Kidney (tissue), 13 donors: ENCODE measurements at regions not wholly inside any gene's neighbourhood (a gene's known extent, or its start where the extent isn't known, plus 50 kb on each side); places are given as distances from the start of the nearest gene placed in this dataset.

Source experiments
- DNase-seq, 5 donors: peaks; one replicate each; pipeline ENCODE4 v3.0.0-alpha.2; 2013 to 2020
- FAIRE-seq: peaks from 2 replicates; lab custom pipeline; 2012; peaks lifted over from hg19 to GRCh38; lab: Jason Lieb, UNC
- H3K27ac ChIP-seq, 2 donors: one replicate each; pipeline ENCODE4 v1.7.0; 2013; ENCODE audit warnings: low read depth in 2 of 2, low read length in 2 of 2, inconsistent platforms in 1 of 2
- H3K27me3 ChIP-seq: one replicate; pipeline ENCODE4 v1.7.1; 2013; ENCODE audit warnings: low read length, inconsistent platforms; ENCODE audit not compliant: control insufficient read depth, insufficient read depth
- H3K36me3 ChIP-seq, 3 donors: one replicate each; pipeline versions ENCODE4 v1.7.0 to v1.7.1; 2013; ENCODE audit warnings: low read length in 3 of 3, control low read depth in 1 of 3, inconsistent platforms in 1 of 3; ENCODE audit not compliant: insufficient read depth in 3 of 3, control insufficient read depth in 2 of 3
- H3K4me1 ChIP-seq, 3 donors: one replicate each; pipeline versions ENCODE4 v1.7.0 to v1.7.1; 2013; ENCODE audit warnings: low read length in 3 of 3, inconsistent platforms in 1 of 3, low read depth in 1 of 3; ENCODE audit not compliant: control insufficient read depth in 2 of 3, insufficient read depth in 2 of 3
- H3K4me3 ChIP-seq, 3 donors: one replicate each; pipeline versions ENCODE4 v1.7.0 to v1.8.1; 2013; ENCODE audit warnings: low read length in 3 of 3, control low read depth in 1 of 3, inconsistent platforms in 1 of 3
- H3K9ac ChIP-seq, 3 donors: one replicate each; pipeline versions ENCODE4 v1.7.0 to v1.7.1; 2013; ENCODE audit warnings: low read length in 3 of 3, control low read depth in 1 of 3, inconsistent platforms in 1 of 3
- H3K9me3 ChIP-seq, 3 donors: one replicate each; pipeline versions ENCODE4 v1.7.0 to v1.7.1; 2013; ENCODE audit warnings: low read length in 3 of 3, control low read depth in 1 of 3, inconsistent platforms in 1 of 3; ENCODE audit not compliant: control insufficient read depth in 2 of 3, insufficient read depth in 1 of 3
- intact Hi-C: fragments of 100-400 bp; cut with DNase I; formaldehyde crosslinking; loops from one replicate; pipeline ENCODE4 v1.11.1; 2022
- TF ChIP-seq, protein P1 (sequence below): IDR thresholded peaks from 3 replicates; pipeline ENCODE4 v1.5.1; 2012; ENCODE audit warnings: mild to moderate bottlenecking, moderate library complexity, borderline replicate concordance; ENCODE audit not compliant: insufficient read depth; ENCODE audit errors: extremely low read depth
- donor health status: control.
- donor health status: control.
- donor health status: control.
- donor health status: control.
- donor health status: control.
- donor health status: DM: yes; HTN: yes; CAD: no.
- donor health status: Normal renal cell carcinoma (clear cell type).

DNA sequence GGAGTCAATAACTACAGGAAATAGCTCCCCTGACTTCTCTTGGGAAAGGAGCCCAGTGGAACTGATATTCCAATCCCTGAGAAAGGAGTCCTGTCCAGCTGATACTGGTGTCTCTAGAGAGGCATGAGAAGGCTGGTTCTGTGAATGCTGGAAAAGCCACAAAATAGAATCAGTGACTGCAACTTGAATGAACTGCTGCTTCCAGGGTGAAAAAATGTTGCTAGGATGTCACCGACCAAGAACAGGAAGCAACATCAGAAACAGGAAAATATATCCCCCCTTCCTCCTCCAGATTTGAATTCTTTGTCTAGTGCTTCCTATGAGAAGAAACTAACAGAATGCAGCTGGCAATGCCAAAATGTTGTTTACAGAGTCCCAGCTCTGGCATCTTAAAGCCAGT, 269.3 kb upstream of the LYPLAL1 start:
- no peaks in the 10 kb centered on the region for H3K4me1 ChIP-seq
- H3K9ac ChIP-seq: no peak overlapping the region
- no peaks in the 10 kb centered on the region for H3K36me3 ChIP-seq
- H3K27me3 ChIP-seq: no peaks in the 10 kb centered on the region
- TF ChIP-seq, protein P1, sequence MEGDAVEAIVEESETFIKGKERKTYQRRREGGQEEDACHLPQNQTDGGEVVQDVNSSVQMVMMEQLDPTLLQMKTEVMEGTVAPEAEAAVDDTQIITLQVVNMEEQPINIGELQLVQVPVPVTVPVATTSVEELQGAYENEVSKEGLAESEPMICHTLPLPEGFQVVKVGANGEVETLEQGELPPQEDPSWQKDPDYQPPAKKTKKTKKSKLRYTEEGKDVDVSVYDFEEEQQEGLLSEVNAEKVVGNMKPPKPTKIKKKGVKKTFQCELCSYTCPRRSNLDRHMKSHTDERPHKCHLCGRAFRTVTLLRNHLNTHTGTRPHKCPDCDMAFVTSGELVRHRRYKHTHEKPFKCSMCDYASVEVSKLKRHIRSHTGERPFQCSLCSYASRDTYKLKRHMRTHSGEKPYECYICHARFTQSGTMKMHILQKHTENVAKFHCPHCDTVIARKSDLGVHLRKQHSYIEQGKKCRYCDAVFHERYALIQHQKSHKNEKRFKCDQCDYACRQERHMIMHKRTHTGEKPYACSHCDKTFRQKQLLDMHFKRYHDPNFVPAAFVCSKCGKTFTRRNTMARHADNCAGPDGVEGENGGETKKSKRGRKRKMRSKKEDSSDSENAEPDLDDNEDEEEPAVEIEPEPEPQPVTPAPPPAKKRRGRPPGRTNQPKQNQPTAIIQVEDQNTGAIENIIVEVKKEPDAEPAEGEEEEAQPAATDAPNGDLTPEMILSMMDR: no peak
- H3K27ac ChIP-seq: no peak overlapping the region
- intact Hi-C loops: no loop called here
- H3K4me3 ChIP-seq: no peak overlapping the region
- DNase-seq: peak in 1 of 5 donors; percentile 29
- no peak for FAIRE-seq
- no peaks in the 10 kb centered on the region for H3K9me3 ChIP-seq

DNA sequence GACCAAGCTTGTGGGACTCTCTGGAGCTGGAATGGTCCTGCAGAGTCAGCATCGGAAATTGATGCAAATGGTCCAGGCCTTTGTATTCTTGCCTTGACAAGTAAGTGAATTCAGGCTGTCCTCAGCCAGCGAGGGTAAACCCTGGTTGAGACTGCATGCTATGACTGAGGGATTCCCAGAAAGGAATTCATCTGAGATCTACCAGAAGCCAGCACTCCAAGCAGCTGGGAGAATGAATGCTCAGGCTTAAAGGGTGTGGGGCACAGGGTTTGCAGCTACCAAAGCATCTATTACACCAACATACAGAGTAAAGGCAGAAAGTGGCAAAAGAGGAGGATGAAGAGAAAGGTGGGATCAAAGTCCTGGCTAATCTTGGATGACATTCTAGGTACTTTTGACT, 257.0 kb upstream of the LYPLAL1 start:
- no peak for FAIRE-seq

DNA sequence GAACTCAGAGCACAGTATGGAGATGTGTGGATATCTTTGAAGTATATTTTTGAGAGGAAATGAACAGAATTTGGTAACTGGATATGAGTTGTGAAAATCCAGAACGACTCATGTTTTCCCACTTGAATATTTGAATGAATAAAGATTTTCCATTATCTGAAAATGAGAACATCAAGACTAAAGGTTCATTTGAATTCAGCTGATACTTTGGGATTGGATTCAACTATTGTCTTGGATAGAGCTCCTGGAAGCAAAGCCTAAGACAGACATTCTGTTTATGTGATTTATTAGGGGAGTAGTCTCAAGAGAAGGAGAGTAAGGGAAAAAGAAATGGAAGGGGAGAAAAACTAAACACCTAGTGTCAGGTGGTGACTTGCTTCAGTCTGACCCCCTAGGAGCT, 256.0 kb upstream of the LYPLAL1 start:
- DNase-seq (no peak), FAIRE-seq (no peak)
- Histone ChIP-seq H3K27ac (no peak overlapping the region), H3K9ac (no peak overlapping the region), H3K36me3 (no peaks in the 10 kb centered on the region), H3K27me3 (no peaks in the 10 kb centered on the region), H3K9me3 (no peaks in the 10 kb centered on the region), H3K4me3 (no peak overlapping the region), H3K4me1 (no peaks in the 10 kb centered on the region)
- TF ChIP-seq, protein P1: no peak
- intact Hi-C loops: no loop called here

More for the DNA sequence above, 257.0 kb upstream of the LYPLAL1 start:
- Histone ChIP-seq H3K36me3 (no peaks in the 10 kb centered on the region), H3K27ac (no peak overlapping the region), H3K27me3 (no peaks in the 10 kb centered on the region), H3K4me1 (no peaks in the 10 kb centered on the region), H3K9ac (no peak overlapping the region), H3K4me3 (no peak overlapping the region), H3K9me3 (no peaks in the 10 kb centered on the region)
- intact Hi-C loops: no loop called here
- TF ChIP-seq, protein P1: no peak
- DNase-seq: no peak

DNA sequence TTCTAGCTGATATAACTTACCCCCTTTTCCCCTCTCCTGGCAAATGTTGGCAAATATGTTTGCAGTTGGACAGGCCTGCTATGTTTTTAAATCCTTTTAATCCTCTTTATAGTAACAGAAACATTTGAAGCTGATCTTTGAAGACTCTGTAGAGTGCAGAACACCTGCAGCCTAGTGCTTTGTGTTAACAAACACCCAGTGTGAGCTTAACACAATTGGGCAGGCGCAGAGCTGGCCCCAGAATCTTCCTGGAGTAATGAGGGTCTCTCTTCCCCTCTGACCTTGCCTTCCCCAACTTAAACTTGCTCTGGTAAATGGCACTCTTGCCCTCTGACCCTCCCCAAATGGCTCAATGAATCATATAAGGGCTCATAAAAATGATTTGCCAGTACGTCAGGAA, 247.9 kb upstream of the LYPLAL1 start:
- DNase-seq (no peak), FAIRE-seq (no peak)
- no peak overlapping the region for H3K4me3 ChIP-seq
- no peaks in the 10 kb centered on the region for H3K9me3 ChIP-seq
- no peak overlapping the region for H3K9ac ChIP-seq
- intact Hi-C loops: no loop called here
- H3K27ac ChIP-seq: no peak overlapping the region
- no peaks in the 10 kb centered on the region for H3K27me3 ChIP-seq
- TF ChIP-seq, protein P1: no peak
- no peaks in the 10 kb centered on the region for H3K4me1 ChIP-seq
- H3K36me3 ChIP-seq: no peaks in the 10 kb centered on the region
